ENCODE measurements at regions not wholly inside any gene's neighbourhood (a gene's known extent, or its start where the extent isn't known, plus 50 kb on each side); places are given as distances from the start of the nearest gene placed in this dataset.

GRCh38 chr4:158005021-158005420 is 167.8 kb downstream of the GASK1B start:
- no peak for TF ChIP-seq POLR2A (IDR thresholded peaks at IDR 0.05; ENCODE audit: low read length)
- no peak for TF ChIP-seq GATA1 (IDR thresholded peaks at IDR 0.05; ENCODE audit: low read depth, low read length)

Measured in erythroblast (primary cell).